HEK293 (cell line): ENCODE measurements at regions not wholly inside any gene's neighbourhood (a gene's known extent, or its start where the extent isn't known, plus 50 kb on each side); places are given as distances from the start of the nearest gene placed in this dataset.

ENCODE experiments used
- PATZ1 ChIP-seq: fragments of 450-650 bp; formaldehyde crosslinking; IDR thresholded peaks from 2 replicates; pipeline ENCODE4 v1.5.1; 2016; ENCODE audit warnings: missing biosample characterization, missing genetic modification characterization
- ZBTB21 ChIP-seq: fragments of 450-650 bp; formaldehyde crosslinking; IDR thresholded peaks from 2 replicates; pipeline ENCODE4 v1.5.1; 2017; ENCODE audit warnings: missing biosample characterization, missing genetic modification characterization
- ZNF10 ChIP-seq: fragments of 450-650 bp; formaldehyde crosslinking; IDR thresholded peaks from 2 replicates; pipeline ENCODE4 v1.5.1; 2017; ENCODE audit warnings: missing biosample characterization, missing genetic modification characterization
- ZNF24 ChIP-seq: fragments of 450-650 bp; formaldehyde crosslinking; IDR thresholded peaks from 2 replicates; pipeline ENCODE4 v1.5.1; 2016; ENCODE audit warnings: missing biosample characterization, missing genetic modification characterization
- ZNF274 ChIP-seq, 2 experiments: fragments of 200-500 bp in 1 of 2; fragments of 450-650 bp in 1 of 2; sonication (Bioruptor generic) in 1 of 2; formaldehyde crosslinking in 1 of 2; IDR thresholded peaks; 2 replicates each; pipeline versions ENCODE4 v1.5.1 to v1.6.1; 2014 to 2016; ENCODE audit warnings: borderline replicate concordance in 1 of 2, inconsistent platforms in 1 of 2, low read length in 1 of 2, missing biosample characterization in 1 of 2, missing genetic modification characterization in 1 of 2
- ZNF302 ChIP-seq: fragments of 450-650 bp; formaldehyde crosslinking; IDR thresholded peaks from 2 replicates; pipeline ENCODE4 v1.5.1; 2016; ENCODE audit warnings: missing biosample characterization, missing genetic modification characterization, low read depth
- TF ChIP-seq, protein P1 (sequence below): fragments of 450-650 bp; formaldehyde crosslinking; IDR thresholded peaks from 2 replicates; pipeline ENCODE4 v1.5.1; 2016; ENCODE audit warnings: missing biosample characterization, missing genetic modification characterization
- TF ChIP-seq, protein P2 (sequence below): fragments of 450-650 bp; formaldehyde crosslinking; IDR thresholded peaks from 2 replicates; pipeline ENCODE4 v1.5.1; 2016; ENCODE audit warnings: missing biosample characterization, missing genetic modification characterization

DNA sequence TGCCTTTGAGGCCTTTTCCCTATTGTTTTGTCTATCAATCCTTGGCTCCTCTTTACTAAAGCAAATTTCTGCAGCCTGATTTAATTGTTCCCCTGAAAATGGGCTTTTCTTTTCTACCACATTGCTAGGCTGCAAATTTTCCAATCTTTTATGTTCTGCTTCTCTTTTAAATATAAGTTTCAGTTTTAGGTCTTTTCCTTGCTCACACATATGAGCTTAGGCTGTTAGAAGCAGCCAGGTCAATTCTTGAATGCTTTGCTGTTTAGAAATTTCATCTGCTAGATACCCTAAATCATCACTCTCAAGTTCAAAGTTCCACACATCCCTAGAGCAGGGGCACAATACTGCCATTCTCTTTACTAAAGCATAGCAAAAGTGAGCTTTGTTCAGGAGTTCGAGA is 159.6 kb downstream of the ARL4A start:
- no peak for TF ChIP-seq ZNF274 (IDR thresholded peaks at IDR 0.05; ENCODE audit: low read length)
- TF ChIP-seq ZNF274 (tag by site-specific recombination; IDR thresholded peaks at IDR 0.05; ENCODE audit: borderline replicate concordance): no peak
- TF ChIP-seq, protein P1, sequence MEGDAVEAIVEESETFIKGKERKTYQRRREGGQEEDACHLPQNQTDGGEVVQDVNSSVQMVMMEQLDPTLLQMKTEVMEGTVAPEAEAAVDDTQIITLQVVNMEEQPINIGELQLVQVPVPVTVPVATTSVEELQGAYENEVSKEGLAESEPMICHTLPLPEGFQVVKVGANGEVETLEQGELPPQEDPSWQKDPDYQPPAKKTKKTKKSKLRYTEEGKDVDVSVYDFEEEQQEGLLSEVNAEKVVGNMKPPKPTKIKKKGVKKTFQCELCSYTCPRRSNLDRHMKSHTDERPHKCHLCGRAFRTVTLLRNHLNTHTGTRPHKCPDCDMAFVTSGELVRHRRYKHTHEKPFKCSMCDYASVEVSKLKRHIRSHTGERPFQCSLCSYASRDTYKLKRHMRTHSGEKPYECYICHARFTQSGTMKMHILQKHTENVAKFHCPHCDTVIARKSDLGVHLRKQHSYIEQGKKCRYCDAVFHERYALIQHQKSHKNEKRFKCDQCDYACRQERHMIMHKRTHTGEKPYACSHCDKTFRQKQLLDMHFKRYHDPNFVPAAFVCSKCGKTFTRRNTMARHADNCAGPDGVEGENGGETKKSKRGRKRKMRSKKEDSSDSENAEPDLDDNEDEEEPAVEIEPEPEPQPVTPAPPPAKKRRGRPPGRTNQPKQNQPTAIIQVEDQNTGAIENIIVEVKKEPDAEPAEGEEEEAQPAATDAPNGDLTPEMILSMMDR (tag by site-specific recombination): no peak
- TF ChIP-seq ZBTB21: no peak
- TF ChIP-seq, protein P2, sequence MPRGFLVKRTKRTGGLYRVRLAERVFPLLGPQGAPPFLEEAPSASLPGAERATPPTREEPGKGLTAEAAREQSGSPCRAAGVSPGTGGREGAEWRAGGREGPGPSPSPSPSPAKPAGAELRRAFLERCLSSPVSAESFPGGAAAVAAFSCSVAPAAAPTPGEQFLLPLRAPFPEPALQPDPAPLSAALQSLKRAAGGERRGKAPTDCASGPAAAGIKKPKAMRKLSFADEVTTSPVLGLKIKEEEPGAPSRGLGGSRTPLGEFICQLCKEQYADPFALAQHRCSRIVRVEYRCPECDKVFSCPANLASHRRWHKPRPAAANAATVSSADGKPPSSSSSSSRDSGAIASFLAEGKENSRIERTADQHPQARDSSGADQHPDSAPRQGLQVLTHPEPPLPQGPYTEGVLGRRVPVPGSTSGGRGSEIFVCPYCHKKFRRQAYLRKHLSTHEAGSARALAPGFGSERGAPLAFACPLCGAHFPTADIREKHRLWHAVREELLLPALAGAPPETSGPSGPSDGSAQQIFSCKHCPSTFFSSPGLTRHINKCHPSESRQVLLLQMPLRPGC (tag by site-specific recombination): no peak
- no peak for TF ChIP-seq ZNF302 (tag by site-specific recombination)
- no peak for TF ChIP-seq ZNF10 (tag by site-specific recombination)
- no peak for TF ChIP-seq ZNF24 (tag by site-specific recombination)
- no peak for TF ChIP-seq PATZ1
